GM12864 (cell line): ENCODE measurements at regions not wholly inside any gene's neighbourhood (a gene's known extent, or its start where the extent isn't known, plus 50 kb on each side); places are given as distances from the start of the nearest gene placed in this dataset.

ENCODE experiments used
- DNase-seq: peaks from one replicate; pipeline ENCODE4 v3.0.0-alpha.2; 2011; ENCODE audit warnings: low read depth
- H3K4me3 ChIP-seq: 2 replicates; pipeline ENCODE4 v1.5.1; 2011; ENCODE audit warnings: mild to moderate bottlenecking, low read depth, low read length, control low read depth
- TF ChIP-seq, protein P1 (sequence below): IDR thresholded peaks from 2 replicates; pipeline ENCODE4 v1.5.1; 2011; ENCODE audit warnings: low read depth, mild to moderate bottlenecking, moderate library complexity, low read length, control low read depth, inconsistent platforms; ENCODE audit errors: missing control alignments

DNA sequence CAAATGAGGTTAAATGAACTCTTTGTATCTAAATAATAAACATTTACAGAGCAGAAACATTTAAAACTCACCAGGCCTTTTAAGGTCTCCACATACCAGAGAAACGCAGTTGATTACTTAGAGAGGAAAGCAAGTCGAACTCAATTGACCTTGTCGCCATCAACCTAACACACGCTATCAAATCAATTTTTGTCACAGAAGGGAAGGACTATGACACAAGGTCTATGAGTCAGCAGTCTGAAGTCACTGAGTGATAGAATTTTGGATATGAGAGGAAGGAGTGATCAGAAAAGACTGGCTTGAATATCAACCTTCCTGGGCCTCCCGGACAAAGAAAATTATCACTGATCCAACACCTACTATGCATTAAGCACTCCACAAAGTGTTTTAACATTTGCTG is 514.4 kb upstream of the ZNF385D start:
- no peak for DNase-seq
- no peak overlapping the region for H3K4me3 ChIP-seq
- TF ChIP-seq, protein P1, sequence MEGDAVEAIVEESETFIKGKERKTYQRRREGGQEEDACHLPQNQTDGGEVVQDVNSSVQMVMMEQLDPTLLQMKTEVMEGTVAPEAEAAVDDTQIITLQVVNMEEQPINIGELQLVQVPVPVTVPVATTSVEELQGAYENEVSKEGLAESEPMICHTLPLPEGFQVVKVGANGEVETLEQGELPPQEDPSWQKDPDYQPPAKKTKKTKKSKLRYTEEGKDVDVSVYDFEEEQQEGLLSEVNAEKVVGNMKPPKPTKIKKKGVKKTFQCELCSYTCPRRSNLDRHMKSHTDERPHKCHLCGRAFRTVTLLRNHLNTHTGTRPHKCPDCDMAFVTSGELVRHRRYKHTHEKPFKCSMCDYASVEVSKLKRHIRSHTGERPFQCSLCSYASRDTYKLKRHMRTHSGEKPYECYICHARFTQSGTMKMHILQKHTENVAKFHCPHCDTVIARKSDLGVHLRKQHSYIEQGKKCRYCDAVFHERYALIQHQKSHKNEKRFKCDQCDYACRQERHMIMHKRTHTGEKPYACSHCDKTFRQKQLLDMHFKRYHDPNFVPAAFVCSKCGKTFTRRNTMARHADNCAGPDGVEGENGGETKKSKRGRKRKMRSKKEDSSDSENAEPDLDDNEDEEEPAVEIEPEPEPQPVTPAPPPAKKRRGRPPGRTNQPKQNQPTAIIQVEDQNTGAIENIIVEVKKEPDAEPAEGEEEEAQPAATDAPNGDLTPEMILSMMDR: no peak

DNA sequence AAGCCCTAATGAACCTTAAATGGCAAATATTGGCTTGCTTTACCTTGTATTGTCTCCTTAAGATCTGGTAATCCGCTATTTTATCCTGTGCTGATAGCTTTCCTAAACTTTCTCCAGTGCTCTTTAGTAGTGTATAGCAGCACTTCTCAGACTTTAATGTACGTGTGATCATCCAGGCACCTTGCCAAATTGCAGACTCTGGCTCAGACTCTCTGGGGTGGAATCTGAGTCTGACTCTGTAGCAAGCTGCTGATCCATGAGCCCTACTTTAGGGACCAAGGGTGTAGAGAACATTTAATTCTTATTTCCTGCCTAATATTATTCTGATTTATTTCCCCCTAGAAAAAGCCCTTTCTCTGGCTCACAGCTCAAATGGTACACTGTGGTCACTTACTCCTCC is 518.8 kb upstream of the ZNF385D start:
- no peak overlapping the region for H3K4me3 ChIP-seq
- TF ChIP-seq, protein P1: no peak
- no peak for DNase-seq

DNA sequence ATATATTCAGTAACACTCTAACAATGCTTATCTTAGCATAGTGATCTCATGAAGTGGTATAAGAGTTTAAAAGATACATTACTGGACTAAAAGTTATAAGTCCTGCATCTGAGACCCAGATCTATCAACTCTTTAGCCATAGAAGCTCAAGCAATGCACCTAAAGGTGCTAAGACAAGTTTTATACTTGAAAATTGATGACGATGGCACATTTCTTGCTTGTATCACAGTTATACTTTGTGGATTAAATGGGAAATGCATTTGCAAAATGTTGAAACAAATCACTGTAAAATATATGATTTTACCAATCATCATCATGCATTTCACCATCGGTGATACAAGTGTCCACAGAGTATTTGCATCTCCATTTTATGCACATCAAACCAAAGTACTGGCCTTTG is 525.3 kb upstream of the ZNF385D start:
- H3K4me3 ChIP-seq: no peak overlapping the region
- TF ChIP-seq, protein P1: no peak
- DNase-seq: no peak

DNA sequence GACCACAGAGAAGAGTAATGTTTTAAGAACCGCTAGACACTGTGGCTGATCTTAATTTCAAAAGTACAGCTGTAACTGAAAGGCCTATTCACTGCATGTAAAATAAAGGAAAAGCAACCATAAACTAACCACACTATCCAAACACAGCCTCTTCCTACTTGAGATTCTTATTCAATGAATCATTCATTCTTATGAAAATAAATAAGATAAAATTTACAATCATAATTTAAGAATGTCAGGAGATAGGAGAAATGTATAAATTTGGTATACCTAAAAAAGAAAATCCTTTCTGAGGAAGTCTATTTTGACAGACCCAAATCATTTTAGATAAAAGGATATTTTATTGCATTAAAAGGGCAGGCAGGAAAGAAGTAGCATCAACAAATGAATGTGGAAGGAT is 533.5 kb upstream of the ZNF385D start:
- TF ChIP-seq, protein P1: no peak

DNA sequence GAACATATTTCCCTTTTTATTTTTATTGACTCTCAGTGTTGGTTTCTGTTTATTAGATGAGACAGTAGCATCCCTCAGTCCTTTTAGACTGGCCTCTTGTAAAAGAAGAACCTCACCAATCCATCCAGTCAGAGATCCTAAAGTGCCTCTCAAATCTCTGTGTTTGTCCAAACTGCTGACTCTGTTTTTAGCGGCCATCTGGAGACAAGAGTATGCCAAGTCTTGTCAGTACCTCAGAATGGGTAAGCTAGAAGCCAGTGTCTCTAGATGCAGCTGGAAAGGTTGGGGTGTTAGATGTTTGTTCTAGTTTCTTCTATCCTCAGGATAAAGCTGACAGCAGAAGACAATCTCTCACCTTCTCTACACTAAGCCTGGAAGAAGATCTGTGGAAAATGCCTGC is 537.7 kb upstream of the ZNF385D start:
- TF ChIP-seq, protein P1: no peak
- DNase-seq: no peak
- H3K4me3 ChIP-seq: no peak overlapping the region

More for the DNA sequence above, 533.5 kb upstream of the ZNF385D start:
- no peak for DNase-seq
- H3K4me3 ChIP-seq: no peak overlapping the region

DNA sequence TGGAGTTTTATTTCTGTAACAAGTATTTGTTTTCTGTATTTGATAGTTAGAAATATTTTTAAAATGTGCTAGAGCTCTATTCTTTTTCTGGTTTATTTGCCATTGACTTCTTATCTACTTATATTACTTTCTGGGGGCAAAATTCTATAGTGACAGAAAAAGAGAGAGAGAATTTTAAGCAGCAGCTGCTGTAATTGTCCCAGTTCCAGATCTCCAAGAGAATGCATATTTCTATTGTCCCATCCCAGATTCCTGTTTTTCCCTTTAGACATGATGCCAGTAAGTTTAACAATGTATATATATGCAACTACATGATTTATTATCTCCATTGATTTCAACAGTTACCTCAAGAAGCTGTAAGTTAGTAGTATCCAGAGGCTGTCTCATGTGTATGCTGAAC is 541.7 kb upstream of the ZNF385D start:
- no peak overlapping the region for H3K4me3 ChIP-seq
- no peak for DNase-seq
- TF ChIP-seq, protein P1: no peak

DNA sequence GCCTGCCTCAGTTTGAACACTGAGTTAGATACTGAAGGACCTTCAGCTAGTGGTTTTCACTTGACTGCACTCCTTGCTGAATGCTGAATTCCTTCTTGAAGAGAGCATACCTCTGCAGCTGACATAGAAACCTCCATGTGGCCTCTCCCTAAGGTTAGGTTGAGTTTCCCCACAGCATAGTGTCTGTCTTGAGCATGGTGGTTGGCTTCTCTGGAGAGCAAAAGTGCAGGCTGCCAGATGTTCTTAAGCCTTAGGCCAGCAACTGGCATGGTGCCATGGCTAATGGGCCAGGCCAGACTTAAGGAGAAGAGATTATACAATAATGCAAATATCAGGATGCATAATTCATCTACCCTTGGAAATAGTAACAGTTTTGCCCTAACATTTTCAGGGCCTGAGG is 545.6 kb upstream of the ZNF385D start:
- H3K4me3 ChIP-seq: no peak overlapping the region
- TF ChIP-seq, protein P1: no peak
- no peak for DNase-seq
